Glutamatergic neuron (in vitro differentiated cells): ENCODE measurements at regions not wholly inside any gene's neighbourhood (a gene's known extent, or its start where the extent isn't known, plus 50 kb on each side); places are given as distances from the start of the nearest gene placed in this dataset.

Experiments
- DNase-seq: peaks from one replicate; pipeline ENCODE4 v3.0.0; 2022
- H3K27ac Mint-ChIP-seq: one replicate; pipeline ENCODE4 v1.8.0; 2020; ENCODE audit warnings: mild to moderate bottlenecking, mixed read lengths, inconsistent platforms; ENCODE audit not compliant: unreplicated experiment
- H3K27me3 Mint-ChIP-seq: one replicate; pipeline ENCODE4 v1.8.0; 2020; ENCODE audit warnings: mild to moderate bottlenecking, moderate library complexity, mixed read lengths, inconsistent platforms; ENCODE audit not compliant: unreplicated experiment
- H3K36me3 Mint-ChIP-seq: one replicate; pipeline ENCODE4 v1.8.0; 2020; ENCODE audit warnings: mild to moderate bottlenecking, mixed read lengths, inconsistent platforms; ENCODE audit not compliant: unreplicated experiment
- H3K4me1 Mint-ChIP-seq: one replicate; pipeline ENCODE4 v1.8.0; 2020; ENCODE audit warnings: mild to moderate bottlenecking, low read depth, mixed read lengths, inconsistent platforms; ENCODE audit not compliant: unreplicated experiment
- H3K4me3 Mint-ChIP-seq: one replicate; pipeline ENCODE4 v1.8.0; 2020; ENCODE audit warnings: mild to moderate bottlenecking, mixed read lengths, inconsistent platforms; ENCODE audit not compliant: unreplicated experiment
- H3K9me3 Mint-ChIP-seq: one replicate; pipeline ENCODE4 v1.8.0; 2020; ENCODE audit warnings: mild to moderate bottlenecking, moderate library complexity, mixed read lengths, inconsistent platforms; ENCODE audit not compliant: unreplicated experiment
- TF ChIP-seq, protein P1 (sequence below): fragments of 200-600 bp; sonication (generic); IDR thresholded peaks from one replicate; pipeline ENCODE4 v1.5.0; 2021; ENCODE audit not compliant: partially characterized antibody, unreplicated experiment

DNA sequence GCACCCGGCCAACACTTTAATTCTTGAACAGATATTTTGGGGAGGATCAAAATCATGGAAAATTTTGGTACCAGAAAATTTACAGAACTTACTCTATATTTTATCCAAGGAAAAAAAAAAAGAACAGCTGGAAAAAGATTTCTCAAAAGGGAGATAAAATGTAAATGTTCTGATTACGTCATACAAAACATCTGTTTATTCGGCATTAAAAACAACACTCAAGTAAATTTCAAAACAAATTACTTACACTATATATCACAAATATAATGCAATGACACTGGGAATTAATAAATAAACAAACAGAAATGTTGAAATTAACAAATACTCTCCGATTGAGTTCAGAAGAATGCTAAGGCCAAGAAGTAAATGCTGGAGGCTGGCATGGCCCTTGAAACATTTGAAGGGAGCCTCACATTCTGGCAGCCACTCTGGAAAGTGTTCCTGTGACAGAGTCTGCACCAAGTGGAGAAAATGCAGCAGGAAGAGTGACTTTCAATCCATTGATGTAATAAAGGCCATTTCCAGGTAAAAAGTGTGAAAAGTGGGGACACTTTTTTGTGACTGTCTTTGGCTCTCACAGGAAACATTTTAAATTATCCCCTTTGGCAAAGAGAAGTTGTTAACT is 486.0 kb upstream of the CTSO start:
- Mint-ChIP-seq H3K36me3 (no peaks in the 10 kb centered on the region), H3K9me3 (no peaks in the 10 kb centered on the region), H3K27me3 (no peaks in the 10 kb centered on the region), H3K4me1 (no peaks in the 10 kb centered on the region), H3K4me3 (no peak overlapping the region), H3K27ac (no peak overlapping the region)
- TF ChIP-seq, protein P1, sequence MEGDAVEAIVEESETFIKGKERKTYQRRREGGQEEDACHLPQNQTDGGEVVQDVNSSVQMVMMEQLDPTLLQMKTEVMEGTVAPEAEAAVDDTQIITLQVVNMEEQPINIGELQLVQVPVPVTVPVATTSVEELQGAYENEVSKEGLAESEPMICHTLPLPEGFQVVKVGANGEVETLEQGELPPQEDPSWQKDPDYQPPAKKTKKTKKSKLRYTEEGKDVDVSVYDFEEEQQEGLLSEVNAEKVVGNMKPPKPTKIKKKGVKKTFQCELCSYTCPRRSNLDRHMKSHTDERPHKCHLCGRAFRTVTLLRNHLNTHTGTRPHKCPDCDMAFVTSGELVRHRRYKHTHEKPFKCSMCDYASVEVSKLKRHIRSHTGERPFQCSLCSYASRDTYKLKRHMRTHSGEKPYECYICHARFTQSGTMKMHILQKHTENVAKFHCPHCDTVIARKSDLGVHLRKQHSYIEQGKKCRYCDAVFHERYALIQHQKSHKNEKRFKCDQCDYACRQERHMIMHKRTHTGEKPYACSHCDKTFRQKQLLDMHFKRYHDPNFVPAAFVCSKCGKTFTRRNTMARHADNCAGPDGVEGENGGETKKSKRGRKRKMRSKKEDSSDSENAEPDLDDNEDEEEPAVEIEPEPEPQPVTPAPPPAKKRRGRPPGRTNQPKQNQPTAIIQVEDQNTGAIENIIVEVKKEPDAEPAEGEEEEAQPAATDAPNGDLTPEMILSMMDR, result no peak
- no peak for DNase-seq

DNA sequence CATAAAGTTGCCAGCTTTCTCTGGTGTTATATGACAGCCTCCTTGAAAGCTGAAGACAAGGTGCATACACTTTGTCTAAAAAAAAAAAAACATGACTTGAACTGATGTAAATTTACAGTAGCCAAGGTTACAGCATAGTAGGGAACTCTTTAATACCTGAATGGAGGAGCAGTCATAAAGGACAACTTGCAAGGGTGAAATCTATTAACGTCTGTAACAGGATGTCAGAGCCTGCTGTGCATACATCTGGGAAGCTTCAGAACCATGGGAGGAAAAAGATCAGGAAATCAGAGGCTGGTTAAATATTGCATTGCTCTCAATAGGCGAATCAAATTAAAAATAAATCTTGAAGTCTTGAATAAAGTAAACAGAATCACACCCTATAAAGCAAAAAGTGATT is 484.0 kb upstream of the CTSO start:
- H3K36me3 Mint-ChIP-seq, result no peaks in the 10 kb centered on the region
- H3K27me3 Mint-ChIP-seq, result no peaks in the 10 kb centered on the region
- H3K4me1 Mint-ChIP-seq, result no peaks in the 10 kb centered on the region
- no peak overlapping the region for H3K27ac Mint-ChIP-seq
- no peaks in the 10 kb centered on the region for H3K9me3 Mint-ChIP-seq
- TF ChIP-seq, protein P1, result no peak
- H3K4me3 Mint-ChIP-seq, result no peak overlapping the region
- no peak for DNase-seq

DNA sequence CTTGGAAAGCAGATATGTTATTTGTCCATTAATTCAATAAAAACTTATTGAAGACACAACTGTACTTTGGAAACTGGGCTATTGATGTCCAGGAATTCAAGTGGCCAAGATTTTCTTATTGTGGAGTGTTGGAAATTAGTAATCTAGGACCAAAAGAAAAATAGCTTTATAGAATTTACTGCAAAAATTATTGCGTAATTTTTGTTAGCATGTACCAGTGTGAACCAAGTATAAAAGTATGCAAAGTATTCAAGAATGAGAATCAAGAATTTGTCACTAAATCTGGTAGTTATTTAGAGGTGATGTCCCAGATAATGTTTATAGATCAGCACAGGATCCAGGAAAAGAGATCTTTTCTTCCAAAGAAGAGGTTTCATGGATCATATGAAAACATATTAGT is 468.9 kb upstream of the CTSO start:
- Mint-ChIP-seq H3K9me3 (no peaks in the 10 kb centered on the region), H3K4me1 (no peaks in the 10 kb centered on the region), H3K27me3 (no peaks in the 10 kb centered on the region), H3K27ac (no peak overlapping the region), H3K36me3 (no peaks in the 10 kb centered on the region), H3K4me3 (no peak overlapping the region)
- TF ChIP-seq, protein P1, result no peak
- no peak for DNase-seq

DNA sequence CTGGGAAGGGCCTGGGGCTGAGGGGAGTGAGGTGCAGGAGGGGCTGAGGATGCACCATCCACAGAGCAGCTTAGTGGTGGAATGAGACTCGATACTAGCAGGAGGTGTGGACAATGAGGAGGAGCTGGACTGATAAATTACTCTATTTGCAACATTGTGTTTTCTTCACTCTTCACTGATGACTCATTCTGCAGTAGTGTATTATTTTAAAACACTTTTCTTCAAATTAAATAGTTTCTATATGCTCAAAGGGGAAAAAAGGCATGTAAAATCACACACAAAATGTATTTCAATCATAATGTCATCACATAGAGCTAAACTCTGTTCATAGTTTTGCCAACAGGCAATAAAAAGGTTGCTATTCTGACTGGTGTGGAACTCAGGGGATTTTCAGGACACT is 467.0 kb upstream of the CTSO start:
- Mint-ChIP-seq H3K4me1 (no peaks in the 10 kb centered on the region), H3K27me3 (no peaks in the 10 kb centered on the region), H3K27ac (no peak overlapping the region)

DNA sequence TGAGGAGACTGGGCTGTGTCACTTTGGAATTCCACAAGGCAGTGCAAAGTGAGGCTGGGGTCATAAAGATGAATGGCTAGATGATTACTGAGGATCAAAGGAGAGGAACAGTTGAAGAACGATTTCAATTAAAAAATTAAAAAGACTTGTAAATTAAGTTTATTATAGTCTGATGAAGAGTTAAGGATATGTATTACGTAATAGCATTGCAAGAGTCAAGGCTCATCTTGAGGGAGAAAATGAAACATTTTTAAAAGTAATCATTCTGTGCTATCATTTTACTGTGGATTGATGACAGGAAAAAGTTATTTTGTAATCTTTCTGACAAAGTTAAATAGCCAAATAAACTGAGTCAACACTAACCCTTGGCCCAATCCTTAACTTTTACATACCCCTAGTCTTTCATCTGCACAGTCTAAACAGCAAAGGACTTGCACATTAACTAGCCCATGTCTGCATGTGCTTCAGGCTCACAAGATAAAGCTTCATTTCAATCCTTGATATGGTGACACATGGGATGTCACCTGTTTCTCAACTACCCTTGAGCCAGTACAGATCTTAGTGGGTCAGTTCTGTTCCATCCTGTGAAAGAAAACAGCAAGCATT is 465.5 kb upstream of the CTSO start:
- H3K4me1 Mint-ChIP-seq, result no peaks in the 10 kb centered on the region
- DNase-seq, result no peak
- H3K27me3 Mint-ChIP-seq, result no peaks in the 10 kb centered on the region
- no peak overlapping the region for H3K27ac Mint-ChIP-seq
- TF ChIP-seq, protein P1, result no peak
- no peaks in the 10 kb centered on the region for H3K36me3 Mint-ChIP-seq
- H3K4me3 Mint-ChIP-seq, result no peak overlapping the region
- no peaks in the 10 kb centered on the region for H3K9me3 Mint-ChIP-seq

More for the DNA sequence above, 467.0 kb upstream of the CTSO start:
- Mint-ChIP-seq H3K9me3 (no peaks in the 10 kb centered on the region), H3K36me3 (no peaks in the 10 kb centered on the region), H3K4me3 (no peak overlapping the region)
- DNase-seq, result no peak
- TF ChIP-seq, protein P1, result no peak
